Upper lobe of left lung (tissue), 4 donors: ENCODE measurements at regions not wholly inside any gene's neighbourhood (a gene's known extent, or its start where the extent isn't known, plus 50 kb on each side); places are given as distances from the start of the nearest gene placed in this dataset.

Source experiments
- CTCF ChIP-seq, 6 experiments: fragments of 450-650 bp in 4 of 6; fragments of 200-600 bp in 2 of 6; sonication (generic) in 2 of 6; IDR thresholded peaks; one replicate each; pipeline ENCODE4 v1.5.1; 2016 to 2019; ENCODE audit warnings: antibody characterized with exemption in 6 of 6
- EP300 ChIP-seq, 4 donors: sonication (generic); formaldehyde crosslinking; IDR thresholded peaks; one replicate each; pipeline ENCODE4 v1.5.1; 2017; ENCODE audit warnings: antibody characterized with exemption in 4 of 4, control low read depth in 2 of 4

- TF ChIP-seq CTCF (IDR thresholded peaks at IDR 0.05) (no peak), EP300 (IDR thresholded peaks at IDR 0.05) (no peak)
Observed at GRCh38 chr22:48646216-48646925, 1181.3 kb downstream of the BRD1 start.
